A673 (cell line): ENCODE measurements at regions not wholly inside any gene's neighbourhood (a gene's known extent, or its start where the extent isn't known, plus 50 kb on each side); places are given as distances from the start of the nearest gene placed in this dataset.

Source experiments
- BruUV-seq: library from RNA; stranded (reverse); fragments of 400-500 nt; replicated peaks from 2 replicates; lab custom pipeline; 2021; lab: Mats Ljungman, UMichigan
- CTCF ChIA-PET: fragments of 300-600 bp; sonication (Branson Sonifier 250); formaldehyde crosslinking; loops from one replicate; lab custom pipeline; 2022; ENCODE audit warnings: antibody characterized with exemption; lab: Charles Lee
- POLR2A ChIA-PET: fragments of 300-600 bp; sonication (Branson Sonifier 250); formaldehyde crosslinking; loops from one replicate; lab custom pipeline; 2022; ENCODE audit warnings: antibody characterized with exemption; ENCODE audit not compliant: low non-redundant PET; lab: Charles Lee
- DNase-seq: peaks from one replicate; pipeline ENCODE4 v3.0.0-alpha.2; 2015; ENCODE audit warnings: low spot score
- H3K27ac ChIP-seq: fragments of 200-600 bp; sonication (generic); 2 replicates; pipeline ENCODE4 v1.5.1; 2016; ENCODE audit warnings: mixed run types, low read depth, mild to moderate bottlenecking, mixed read lengths, antibody characterized with exemption, low read length; ENCODE audit not compliant: poor library complexity, severe bottlenecking
- H3K27me3 ChIP-seq: fragments of 200-600 bp; sonication (generic); replicated peaks from 2 replicates; pipeline ENCODE4 v1.6.1; 2017; ENCODE audit warnings: mixed run types, low read depth, mild to moderate bottlenecking, mixed read lengths, antibody characterized with exemption, low read length; ENCODE audit not compliant: insufficient read depth, poor library complexity
- H3K36me3 ChIP-seq: fragments of 200-600 bp; sonication (generic); 2 replicates; pipeline ENCODE4 v1.6.1; 2016; ENCODE audit warnings: mixed run types, mild to moderate bottlenecking, mixed read lengths, antibody characterized with exemption, low read length; ENCODE audit not compliant: insufficient read depth, poor library complexity, severe bottlenecking
- H3K4me1 ChIP-seq: fragments of 200-600 bp; sonication (generic); 2 replicates; pipeline ENCODE4 v1.6.1; 2017; ENCODE audit warnings: mixed run types, mild to moderate bottlenecking, mixed read lengths, antibody characterized with exemption, low read length; ENCODE audit not compliant: insufficient read depth, poor library complexity, severe bottlenecking
- H3K4me3 ChIP-seq: fragments of 200-600 bp; sonication (generic); 2 replicates; pipeline ENCODE4 v1.5.1; 2016; ENCODE audit warnings: low read depth, mixed run types, mild to moderate bottlenecking, mixed read lengths, low read length; ENCODE audit not compliant: poor library complexity, severe bottlenecking
- H3K9me3 ChIP-seq: fragments of 200-600 bp; sonication (generic); 2 replicates; pipeline ENCODE4 v1.6.1; 2016; ENCODE audit warnings: mixed run types, low read depth, mild to moderate bottlenecking, mixed read lengths, antibody characterized with exemption, low read length; ENCODE audit not compliant: poor library complexity, severe bottlenecking
- CTCF ChIP-seq: fragments of 300-800, 200-600 bp; sonication (generic); conservative IDR thresholded peaks from 2 replicates; pipeline ENCODE4 v1.5.1; 2017; ENCODE audit warnings: low read depth, mild to moderate bottlenecking, antibody characterized with exemption, low read length, moderate library complexity, mixed read lengths
- EZH2 ChIP-seq: fragments of 200-600 bp; sonication (generic); IDR thresholded peaks from 2 replicates; pipeline ENCODE4 v1.6.1; 2017; ENCODE audit warnings: borderline replicate concordance, low read depth, mild to moderate bottlenecking, mixed read lengths, antibody characterized with exemption, low read length; ENCODE audit not compliant: poor library complexity, severe bottlenecking
- intact Hi-C: fragments of 100-400 bp; cut with micrococcal nuclease; formaldehyde crosslinking; loops from one replicate; pipeline ENCODE4 v1.10.0; 2022; ENCODE audit not compliant: unreplicated experiment

DNA sequence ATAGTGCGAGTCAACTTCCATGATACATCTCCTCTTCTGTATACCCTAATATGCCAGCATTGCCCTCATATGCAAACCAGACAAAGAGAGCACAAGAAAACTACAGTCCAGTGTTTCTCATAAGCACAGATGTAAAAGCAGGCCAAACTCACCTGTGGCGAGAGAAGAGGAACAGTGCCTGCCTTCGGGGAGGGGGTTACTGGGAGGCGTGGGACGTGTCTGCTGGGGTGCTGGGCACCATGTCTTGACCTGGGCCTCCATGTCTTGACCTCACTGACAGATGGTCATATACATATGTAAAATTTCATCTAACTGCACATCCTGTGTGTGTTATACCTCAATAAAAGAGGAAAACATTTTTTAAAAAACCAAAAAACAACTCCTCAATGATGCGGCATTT lies 159.3 kb upstream of the PPP1R26 start:
- intact Hi-C loops: no loop called here
- no TSS peak for BruUV-seq
- ChIA-PET CTCF (no interaction called here), POLR2A (no interaction called here)
- no peak overlapping the region for H3K27ac ChIP-seq
- TF ChIP-seq CTCF (no peak), EZH2 (no peak)
- H3K4me3 ChIP-seq: no peak overlapping the region
- no peaks in the 10 kb centered on the region for H3K27me3 ChIP-seq
- DNase-seq: no peak
- no peaks in the 10 kb centered on the region for H3K36me3 ChIP-seq
- peaks cover 4% of the 10 kb centered on the region for H3K9me3 ChIP-seq
- H3K4me1 ChIP-seq: no peaks in the 10 kb centered on the region

- peaks cover 4% of the 10 kb centered on the region for H3K9me3 ChIP-seq
- TF ChIP-seq CTCF: no peak
- no peak for TF ChIP-seq EZH2
- no peaks in the 10 kb centered on the region for H3K36me3 ChIP-seq
- H3K4me1 ChIP-seq: no peaks in the 10 kb centered on the region
- POLR2A ChIA-PET: no interaction called here
- CTCF ChIA-PET: no interaction called here
- no TSS peak for BruUV-seq
- intact Hi-C loops: no loop called here
- H3K27ac ChIP-seq: no peak overlapping the region
- H3K4me3 ChIP-seq: no peak overlapping the region
- no peak for DNase-seq
- H3K27me3 ChIP-seq: no peaks in the 10 kb centered on the region
Measured at GRCh38 chr9:135320943-135321342, 158.6 kb upstream of the PPP1R26 start.

DNA sequence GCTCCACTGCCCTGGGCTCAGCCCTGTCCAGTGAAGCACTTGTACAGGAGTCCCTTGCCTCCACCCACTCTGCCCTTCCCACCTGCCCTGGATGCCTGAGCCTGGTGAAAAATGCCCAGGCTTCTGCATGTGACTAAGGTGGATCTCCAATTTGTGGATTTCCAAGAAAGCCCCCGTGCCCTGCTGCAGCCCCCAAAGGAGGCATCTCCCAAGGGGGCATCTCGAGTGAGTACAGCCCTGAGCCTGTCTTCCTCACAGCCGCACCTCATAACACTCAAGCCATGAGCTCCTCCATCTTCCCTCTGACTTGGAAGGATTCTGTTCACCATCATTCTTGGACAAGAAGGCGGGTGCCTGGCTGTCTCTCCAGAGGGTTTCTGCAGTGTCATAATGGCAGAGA lies 158.0 kb upstream of the PPP1R26 start:
- BruUV-seq: no TSS peak
- peaks cover 4% of the 10 kb centered on the region for H3K9me3 ChIP-seq
- no peak for DNase-seq
- TF ChIP-seq CTCF (no peak), EZH2 (no peak)
- no peaks in the 10 kb centered on the region for H3K36me3 ChIP-seq
- no peak overlapping the region for H3K27ac ChIP-seq
- intact Hi-C loops: no loop called here
- H3K27me3 ChIP-seq: no peaks in the 10 kb centered on the region
- H3K4me3 ChIP-seq: no peak overlapping the region
- no peaks in the 10 kb centered on the region for H3K4me1 ChIP-seq
- POLR2A ChIA-PET: no interaction called here
- CTCF ChIA-PET: no interaction called here
